HCT116 (cell line): ENCODE measurements at regions not wholly inside any gene's neighbourhood (a gene's known extent, or its start where the extent isn't known, plus 50 kb on each side); places are given as distances from the start of the nearest gene placed in this dataset.

Source experiments
- ATAC-seq: fragments of 200-7000 bp; cut with Tn5 transposase; 2 replicates; pipeline ENCODE4 v1.9.1; 2020; ENCODE audit warnings: mild to moderate bottlenecking, moderate library complexity
- BruUV-seq: library from RNA; stranded (reverse); fragments of 400-500 nt; replicated peaks from 2 replicates; lab custom pipeline; 2021; lab: Mats Ljungman, UMichigan
- CTCF ChIA-PET: fragments of 300-600 bp; sonication (Branson Sonifier 250); formaldehyde crosslinking; loops from one replicate; lab custom pipeline; 2021; ENCODE audit warnings: antibody characterized with exemption; lab: Charles Lee
- POLR2A ChIA-PET: fragments of 300-600, 350-600 bp; sonication (Branson Sonifier 250); formaldehyde crosslinking; loops from one replicate; lab custom pipeline; 2021; ENCODE audit warnings: antibody characterized with exemption; lab: Charles Lee
- RAD21 ChIA-PET, 2 experiments: fragments of 300-600 bp; sonication (Branson Sonifier 250); formaldehyde crosslinking; loops; one replicate each; lab custom pipeline; 2023; ENCODE audit warnings: low total read pairs in 2 of 2; ENCODE audit not compliant: uncharacterized antibody in 2 of 2, unreplicated experiment in 2 of 2, low non-redundant PET in 1 of 2; lab: Charles Lee
- DNase-seq: peaks from one replicate; pipeline ENCODE4 v3.0.0-alpha.2; 2010; ENCODE audit warnings: low read depth, low spot score
- H2AFZ ChIP-seq: fragments of 200-600 bp; shearing (Covaris generic), sonication (generic); 2 replicates; pipeline ENCODE4 v1.6.1; 2017; ENCODE audit warnings: low read depth, mixed run types, mixed read lengths, antibody characterized with exemption, low read length; ENCODE audit not compliant: poor library complexity, severe bottlenecking
- H3K27ac ChIP-seq: 2 replicates; pipeline ENCODE4 v1.5.1; 2012; ENCODE audit warnings: low read depth, low read length
- H3K27me3 ChIP-seq: fragments of 200-600 bp; sonication (generic); 2 replicates; pipeline ENCODE4 v1.6.1; 2016; ENCODE audit warnings: mixed run types, low read length, mixed read lengths; ENCODE audit not compliant: insufficient read depth
- H3K36me3 ChIP-seq, 2 experiments: fragments of 200-500 bp in 1 of 2; fragments of 200-600 bp in 1 of 2; sonication (Bioruptor generic) in 1 of 2; sonication (generic) in 1 of 2; 2 replicates each; pipeline versions ENCODE4 v1.5.1 to v1.6.1; 2014 to 2016; ENCODE audit warnings: low read length in 2 of 2, inconsistent platforms in 1 of 2, mixed read lengths in 1 of 2, mixed run types in 1 of 2; ENCODE audit not compliant: insufficient read depth in 2 of 2, control insufficient read depth in 1 of 2
- H3K4me1 ChIP-seq, 2 experiments: fragments of 200-600 bp in 1 of 2; sonication (generic) in 1 of 2; 2 replicates each; pipeline versions ENCODE4 v1.5.1 to v1.6.1; 2012 to 2017; ENCODE audit warnings: low read length in 2 of 2, inconsistent platforms in 1 of 2, mild to moderate bottlenecking in 1 of 2, mixed read lengths in 1 of 2, mixed run types in 1 of 2, moderate library complexity in 1 of 2; ENCODE audit not compliant: insufficient read depth in 2 of 2, control insufficient read depth in 1 of 2
- H3K4me2 ChIP-seq: fragments of 200-600 bp; sonication (generic); 2 replicates; pipeline ENCODE4 v1.6.1; 2017; ENCODE audit warnings: mixed run types, low read length, mixed read lengths
- H3K4me3 ChIP-seq, 2 experiments: fragments of 200-600 bp in 1 of 2; sonication (generic) in 1 of 2; replicated peaks in 1 of 2; 2 replicates each; pipeline ENCODE4 v1.5.1; 2011 to 2016; ENCODE audit warnings: low read length in 2 of 2, control low read depth in 1 of 2, low read depth in 1 of 2, mild to moderate bottlenecking in 1 of 2, mixed read lengths in 1 of 2, mixed run types in 1 of 2
- H3K79me2 ChIP-seq: fragments of 200-600 bp; sonication (generic); 2 replicates; pipeline ENCODE4 v1.6.1; 2017; ENCODE audit warnings: mild to moderate bottlenecking, mixed run types, low read length, moderate library complexity, mixed read lengths; ENCODE audit not compliant: insufficient read depth
- H3K9ac ChIP-seq: fragments of 200-600 bp; sonication (generic); 2 replicates; pipeline ENCODE4 v1.6.1; 2016; ENCODE audit warnings: low read length, mixed read lengths
- H3K9me2 ChIP-seq: fragments of 200-600 bp; sonication (generic), shearing (Covaris generic); 2 replicates; pipeline ENCODE4 v1.6.1; 2017; ENCODE audit warnings: mixed run types, mild to moderate bottlenecking, moderate library complexity; ENCODE audit not compliant: insufficient read depth
- H3K9me3 ChIP-seq, 2 experiments: fragments of 200-500 bp in 1 of 2; fragments of 200-600 bp in 1 of 2; sonication (Bioruptor generic) in 1 of 2; sonication (generic) in 1 of 2; 2 replicates each; pipeline ENCODE4 v1.6.1; 2014 to 2017; ENCODE audit warnings: low read length in 2 of 2, mixed read lengths in 2 of 2, inconsistent platforms in 1 of 2, low read depth in 1 of 2, mild to moderate bottlenecking in 1 of 2, mixed run types in 1 of 2, moderate library complexity in 1 of 2; ENCODE audit not compliant: control insufficient read depth in 1 of 2, insufficient read depth in 1 of 2
- H4K20me1 ChIP-seq: fragments of 200-600 bp; sonication (generic), shearing (Covaris generic); 2 replicates; pipeline ENCODE4 v1.6.1; 2017; ENCODE audit warnings: mixed run types, mild to moderate bottlenecking, moderate library complexity; ENCODE audit not compliant: insufficient read depth
- CEBPB ChIP-seq: IDR thresholded peaks from 2 replicates; pipeline ENCODE4 v1.6.1; 2012; ENCODE audit warnings: low read depth
- EGR1 ChIP-seq: IDR thresholded peaks from 2 replicates; pipeline ENCODE4 v1.6.1; 2012; ENCODE audit warnings: low read depth
- ELF1 ChIP-seq: IDR thresholded peaks from 2 replicates; pipeline ENCODE4 v1.6.1; 2012; ENCODE audit warnings: low read depth, borderline replicate concordance
- RAD21 ChIP-seq: IDR thresholded peaks from 2 replicates; pipeline ENCODE4 v1.6.1; 2012; ENCODE audit warnings: low read depth, mild to moderate bottlenecking
- SIN3A ChIP-seq: IDR thresholded peaks from 2 replicates; pipeline ENCODE4 v1.6.1; 2012; ENCODE audit warnings: low read depth
- SP1 ChIP-seq: IDR thresholded peaks from 2 replicates; pipeline ENCODE4 v1.6.1; 2012; ENCODE audit warnings: low read depth
- SRF ChIP-seq: IDR thresholded peaks from 2 replicates; pipeline ENCODE4 v1.6.1; 2012; ENCODE audit warnings: low read depth
- TCF7L2 ChIP-seq: IDR thresholded peaks from 2 replicates; pipeline ENCODE4 v1.7.0; 2011; ENCODE audit warnings: borderline replicate concordance, inconsistent platforms; ENCODE audit not compliant: insufficient read depth, insufficient read length; ENCODE audit errors: extremely low read depth
- YY1 ChIP-seq: IDR thresholded peaks from 2 replicates; pipeline ENCODE4 v1.6.1; 2011; ENCODE audit warnings: low read length, low read depth, moderate library complexity, mild to moderate bottlenecking; ENCODE audit not compliant: insufficient replicate concordance; ENCODE audit errors: extremely low read depth
- ZFX ChIP-seq: fragments of 450-650 bp; IDR thresholded peaks from 2 replicates; pipeline ENCODE4 v1.6.1; 2017
- ZNF274 ChIP-seq: fragments of 200-500 bp; sonication (Bioruptor generic); IDR thresholded peaks from 2 replicates; pipeline ENCODE4 v1.6.1; 2014; ENCODE audit warnings: mild to moderate bottlenecking, low read depth, low read length, inconsistent platforms
- intact Hi-C: fragments of 100-400 bp; cut with micrococcal nuclease; formaldehyde crosslinking; loops from 2 replicates; pipeline ENCODE4 v1.10.0; 2022
- TF ChIP-seq, protein P1 (sequence below): IDR thresholded peaks from 2 replicates; pipeline ENCODE4 v1.6.1; 2011; ENCODE audit warnings: mild to moderate bottlenecking, low read length, moderate library complexity; ENCODE audit not compliant: insufficient replicate concordance; ENCODE audit errors: extremely low read depth
- TF ChIP-seq, protein P2 (sequence below): IDR thresholded peaks from 2 replicates; pipeline ENCODE4 v1.6.1; 2012; ENCODE audit warnings: low read depth
- TF ChIP-seq, protein P3 (sequence below): IDR thresholded peaks from 2 replicates; pipeline ENCODE4 v1.6.1; 2012
- TF ChIP-seq, protein P4 (sequence below), 3 experiments: fragments of 200-600 bp in 1 of 3; sonication (generic) in 1 of 3; IDR thresholded peaks in 2 of 3; conservative IDR thresholded peaks in 1 of 3; 2 replicates each; pipeline ENCODE4 v1.5.1; 2012 to 2017; ENCODE audit warnings: low read depth in 2 of 3, low read length in 2 of 3, antibody characterized with exemption in 1 of 3, borderline replicate concordance in 1 of 3, control low read depth in 1 of 3, mild to moderate bottlenecking in 1 of 3, mixed read lengths in 1 of 3, mixed run types in 1 of 3, moderate library complexity in 1 of 3; ENCODE audit not compliant: insufficient read depth in 1 of 3
- TF ChIP-seq, protein P5 (sequence below): IDR thresholded peaks from 2 replicates; pipeline ENCODE4 v1.6.1; 2012

DNA sequence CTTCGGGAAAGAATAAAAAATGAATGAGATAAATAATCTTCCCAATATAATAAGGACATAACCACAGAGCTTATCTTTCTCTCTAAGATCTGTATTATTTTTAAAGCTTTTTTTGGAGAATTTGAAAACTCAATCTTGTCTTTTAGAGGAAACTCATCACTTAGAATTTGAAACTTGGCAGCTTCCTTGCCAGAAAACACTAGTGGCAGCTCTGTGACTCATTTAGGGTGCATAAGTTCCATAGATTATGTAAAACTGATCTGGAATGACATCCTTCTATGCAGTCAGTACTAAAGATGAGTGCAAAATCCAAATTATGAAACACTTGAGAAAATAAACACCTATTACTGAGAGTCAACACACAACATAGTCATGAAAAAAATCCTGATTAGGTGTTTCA, 848.0 kb downstream of the DACH1 start:
- ATAC-seq, result no peak
- Histone ChIP-seq H3K4me3 (no peak overlapping the region), H3K9me3 (no peaks in the 10 kb centered on the region; a peak in 1 of 4 replicates), H3K27me3 (no peaks in the 10 kb centered on the region), H3K79me2 (no peaks in the 10 kb centered on the region), H3K4me2 (no peak overlapping the region), H4K20me1 (no peaks in the 10 kb centered on the region), H3K9me2 (no peaks in the 10 kb centered on the region), H3K4me1 (no peaks in the 10 kb centered on the region), H3K27ac (no peak overlapping the region), H3K9ac (no peak overlapping the region), H2AFZ (no peak overlapping the region), H3K36me3 (no peaks in the 10 kb centered on the region)
- ChIA-PET CTCF (no interaction called here), POLR2A (no interaction called here), RAD21 (no interaction called here)
- no TSS peak for BruUV-seq
- intact Hi-C loops, result no loop called here
- no peak for DNase-seq
- TF ChIP-seq, protein P1, sequence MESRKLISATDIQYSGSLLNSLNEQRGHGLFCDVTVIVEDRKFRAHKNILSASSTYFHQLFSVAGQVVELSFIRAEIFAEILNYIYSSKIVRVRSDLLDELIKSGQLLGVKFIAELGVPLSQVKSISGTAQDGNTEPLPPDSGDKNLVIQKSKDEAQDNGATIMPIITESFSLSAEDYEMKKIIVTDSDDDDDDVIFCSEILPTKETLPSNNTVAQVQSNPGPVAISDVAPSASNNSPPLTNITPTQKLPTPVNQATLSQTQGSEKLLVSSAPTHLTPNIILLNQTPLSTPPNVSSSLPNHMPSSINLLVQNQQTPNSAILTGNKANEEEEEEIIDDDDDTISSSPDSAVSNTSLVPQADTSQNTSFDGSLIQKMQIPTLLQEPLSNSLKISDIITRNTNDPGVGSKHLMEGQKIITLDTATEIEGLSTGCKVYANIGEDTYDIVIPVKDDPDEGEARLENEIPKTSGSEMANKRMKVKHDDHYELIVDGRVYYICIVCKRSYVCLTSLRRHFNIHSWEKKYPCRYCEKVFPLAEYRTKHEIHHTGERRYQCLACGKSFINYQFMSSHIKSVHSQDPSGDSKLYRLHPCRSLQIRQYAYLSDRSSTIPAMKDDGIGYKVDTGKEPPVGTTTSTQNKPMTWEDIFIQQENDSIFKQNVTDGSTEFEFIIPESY, result no peak
- TF ChIP-seq SRF (no peak), YY1 (no peak), SP1 (no peak), TCF7L2 (no peak), ZFX (no peak), EGR1 (no peak), SIN3A (no peak), RAD21 (no peak), ZNF274 (no peak), ELF1 (no peak), CEBPB (no peak)
- TF ChIP-seq, protein P2, sequence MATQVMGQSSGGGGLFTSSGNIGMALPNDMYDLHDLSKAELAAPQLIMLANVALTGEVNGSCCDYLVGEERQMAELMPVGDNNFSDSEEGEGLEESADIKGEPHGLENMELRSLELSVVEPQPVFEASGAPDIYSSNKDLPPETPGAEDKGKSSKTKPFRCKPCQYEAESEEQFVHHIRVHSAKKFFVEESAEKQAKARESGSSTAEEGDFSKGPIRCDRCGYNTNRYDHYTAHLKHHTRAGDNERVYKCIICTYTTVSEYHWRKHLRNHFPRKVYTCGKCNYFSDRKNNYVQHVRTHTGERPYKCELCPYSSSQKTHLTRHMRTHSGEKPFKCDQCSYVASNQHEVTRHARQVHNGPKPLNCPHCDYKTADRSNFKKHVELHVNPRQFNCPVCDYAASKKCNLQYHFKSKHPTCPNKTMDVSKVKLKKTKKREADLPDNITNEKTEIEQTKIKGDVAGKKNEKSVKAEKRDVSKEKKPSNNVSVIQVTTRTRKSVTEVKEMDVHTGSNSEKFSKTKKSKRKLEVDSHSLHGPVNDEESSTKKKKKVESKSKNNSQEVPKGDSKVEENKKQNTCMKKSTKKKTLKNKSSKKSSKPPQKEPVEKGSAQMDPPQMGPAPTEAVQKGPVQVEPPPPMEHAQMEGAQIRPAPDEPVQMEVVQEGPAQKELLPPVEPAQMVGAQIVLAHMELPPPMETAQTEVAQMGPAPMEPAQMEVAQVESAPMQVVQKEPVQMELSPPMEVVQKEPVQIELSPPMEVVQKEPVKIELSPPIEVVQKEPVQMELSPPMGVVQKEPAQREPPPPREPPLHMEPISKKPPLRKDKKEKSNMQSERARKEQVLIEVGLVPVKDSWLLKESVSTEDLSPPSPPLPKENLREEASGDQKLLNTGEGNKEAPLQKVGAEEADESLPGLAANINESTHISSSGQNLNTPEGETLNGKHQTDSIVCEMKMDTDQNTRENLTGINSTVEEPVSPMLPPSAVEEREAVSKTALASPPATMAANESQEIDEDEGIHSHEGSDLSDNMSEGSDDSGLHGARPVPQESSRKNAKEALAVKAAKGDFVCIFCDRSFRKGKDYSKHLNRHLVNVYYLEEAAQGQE, result no peak
- TF ChIP-seq, protein P3, sequence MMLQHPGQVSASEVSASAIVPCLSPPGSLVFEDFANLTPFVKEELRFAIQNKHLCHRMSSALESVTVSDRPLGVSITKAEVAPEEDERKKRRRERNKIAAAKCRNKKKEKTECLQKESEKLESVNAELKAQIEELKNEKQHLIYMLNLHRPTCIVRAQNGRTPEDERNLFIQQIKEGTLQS, result no peak
- TF ChIP-seq, protein P4, sequence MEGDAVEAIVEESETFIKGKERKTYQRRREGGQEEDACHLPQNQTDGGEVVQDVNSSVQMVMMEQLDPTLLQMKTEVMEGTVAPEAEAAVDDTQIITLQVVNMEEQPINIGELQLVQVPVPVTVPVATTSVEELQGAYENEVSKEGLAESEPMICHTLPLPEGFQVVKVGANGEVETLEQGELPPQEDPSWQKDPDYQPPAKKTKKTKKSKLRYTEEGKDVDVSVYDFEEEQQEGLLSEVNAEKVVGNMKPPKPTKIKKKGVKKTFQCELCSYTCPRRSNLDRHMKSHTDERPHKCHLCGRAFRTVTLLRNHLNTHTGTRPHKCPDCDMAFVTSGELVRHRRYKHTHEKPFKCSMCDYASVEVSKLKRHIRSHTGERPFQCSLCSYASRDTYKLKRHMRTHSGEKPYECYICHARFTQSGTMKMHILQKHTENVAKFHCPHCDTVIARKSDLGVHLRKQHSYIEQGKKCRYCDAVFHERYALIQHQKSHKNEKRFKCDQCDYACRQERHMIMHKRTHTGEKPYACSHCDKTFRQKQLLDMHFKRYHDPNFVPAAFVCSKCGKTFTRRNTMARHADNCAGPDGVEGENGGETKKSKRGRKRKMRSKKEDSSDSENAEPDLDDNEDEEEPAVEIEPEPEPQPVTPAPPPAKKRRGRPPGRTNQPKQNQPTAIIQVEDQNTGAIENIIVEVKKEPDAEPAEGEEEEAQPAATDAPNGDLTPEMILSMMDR (IDR thresholded peaks at IDR 0.05 in 2 of 3, conservative IDR thresholded peaks at IDR 0.05 in 1 of 3; ENCODE audit: borderline replicate concordance in 1 of 3, insufficient read depth in 1 of 3, low read depth in 2 of 3, low read length in 2 of 3), result no peak
- TF ChIP-seq, protein P5, sequence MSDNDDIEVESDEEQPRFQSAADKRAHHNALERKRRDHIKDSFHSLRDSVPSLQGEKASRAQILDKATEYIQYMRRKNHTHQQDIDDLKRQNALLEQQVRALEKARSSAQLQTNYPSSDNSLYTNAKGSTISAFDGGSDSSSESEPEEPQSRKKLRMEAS, result no peak
